C4-2B (cell line): ENCODE measurements at regions not wholly inside any gene's neighbourhood (a gene's known extent, or its start where the extent isn't known, plus 50 kb on each side); places are given as distances from the start of the nearest gene placed in this dataset.
"Not testable (repeated sequence)": the region's sequence is repeated elsewhere in the genome, so short reads cannot be mapped to it uniquely, and the experiment has no call there.

Source experiments
- CTCF ChIP-seq: fragments of 450-650 bp; conservative IDR thresholded peaks from 2 replicates; pipeline ENCODE4 v1.5.1; 2017; ENCODE audit warnings: mild to moderate bottlenecking
- ZFX ChIP-seq: fragments of 450-650 bp; IDR thresholded peaks from 2 replicates; pipeline ENCODE4 v1.6.1; 2017

GRCh38 chr22:48289954-48290353 is 1527.5 kb downstream of the TBC1D22A start:
- not testable (repeated sequence) for TF ChIP-seq CTCF, ZFX
